Adrenal gland (tissue), 9 donors: ENCODE measurements at regions not wholly inside any gene's neighbourhood (a gene's known extent, or its start where the extent isn't known, plus 50 kb on each side); places are given as distances from the start of the nearest gene placed in this dataset.

Experiments
- DNase-seq, 7 donors: peaks; one replicate each; pipeline ENCODE4 v3.0.0-alpha.2; 2019 to 2020
- H3K27ac ChIP-seq, 5 donors: fragments of 200-600 bp; sonication (generic) in 4 of 5; 1 replicate in 3 of 5; 2 replicates in 2 of 5; pipeline versions ENCODE4 v1.5.1 to v1.8.0; 2016 to 2020; ENCODE audit warnings: mild to moderate bottlenecking in 1 of 5
- H3K27me3 ChIP-seq: fragments of 200-600 bp; 2 replicates; pipeline ENCODE4 v1.8.0; 2021
- H3K36me3 ChIP-seq, 2 donors: fragments of 200-600 bp; replicated peaks in 1 of 2; 1 replicate in 1 of 2; 2 replicates in 1 of 2; pipeline versions ENCODE4 v1.5.1 to v1.8.0; 2018 to 2022
- H3K4me1 ChIP-seq, 2 donors: fragments of 200-600 bp; replicated peaks in 1 of 2; 1 replicate in 1 of 2; 2 replicates in 1 of 2; pipeline versions ENCODE4 v1.5.1 to v1.8.0; 2018 to 2021
- H3K4me3 ChIP-seq, 4 donors: fragments of 200-600 bp; sonication (generic) in 3 of 4; one replicate each; pipeline ENCODE4 v1.5.1; 2016 to 2018
- H3K9me3 ChIP-seq, 3 donors: fragments of 200-600 bp; sonication (generic) in 1 of 3; replicated peaks in 1 of 3; 1 replicate in 2 of 3; 2 replicates in 1 of 3; pipeline versions ENCODE4 v1.5.1 to v1.8.0; 2016 to 2021
- POLR2A ChIP-seq, 2 donors: fragments of 450-650 bp; IDR thresholded peaks; one replicate each; pipeline ENCODE4 v1.6.1; 2017; ENCODE audit warnings: antibody characterized with exemption in 2 of 2, mild to moderate bottlenecking in 2 of 2, moderate library complexity in 1 of 2
- WGBS, 4 donors: extraction: QIAGEN DNeasy Blood & Tissue Kit in 2 of 4; methylation state at CpG; one replicate each; pipeline versions ENCODE4 v1.1.5 to v1.1.7; 2013 to 2017; 5-methylcytosine and 5-hydroxymethylcytosine counted together
- intact Hi-C, 2 donors: fragments of 100-400 bp; cut with DNase I; formaldehyde crosslinking; loops; one replicate each; pipeline versions ENCODE4 v1.14.1 to v1.15.0; 2022 to 2023
- TF ChIP-seq, protein P1 (sequence below), 6 experiments: fragments of 450-650 bp in 4 of 6; fragments of 200-600 bp in 2 of 6; sonication (generic) in 1 of 6; IDR thresholded peaks; 1 replicate in 5 of 6; 2 replicates in 1 of 6; pipeline versions ENCODE4 v1.5.1 to v1.8.0; 2016 to 2021; ENCODE audit warnings: antibody characterized with exemption in 6 of 6, mild to moderate bottlenecking in 2 of 6, moderate library complexity in 1 of 6
- donor health status: healthy with polysubstance abuse.
- donor health status: Bipolar disorder and iron deficiency.
- donor health status: DM: yes; HTN: yes; CAD: no.
- donor health status: DM: no; HTN: no; CAD: no.
- donor health status: DM: no; HTN: no; CAD: no.

DNA sequence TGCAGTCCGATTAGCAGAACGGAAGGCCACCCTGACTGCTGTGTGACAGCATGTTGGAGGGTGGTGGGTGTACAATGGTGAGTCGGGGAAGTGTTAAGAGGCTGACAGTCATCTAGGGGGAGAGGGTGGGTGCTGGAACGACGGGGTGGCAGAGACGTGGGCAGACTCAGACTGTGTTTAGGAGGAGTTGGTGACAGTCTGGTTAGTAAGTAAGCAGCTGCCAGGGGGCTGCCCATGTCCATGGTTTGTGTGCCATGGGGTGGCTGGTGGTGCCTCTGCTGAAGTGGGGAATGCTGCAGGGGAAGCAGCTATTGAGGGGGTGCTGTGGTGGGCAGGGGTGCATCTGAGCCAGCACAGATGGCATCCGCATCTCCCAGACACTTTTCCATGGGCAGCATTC lies 51.3 kb upstream of the BOD1 start:
- peak in 1 of 7 donors; percentile 45 for DNase-seq
- 81 to 94% (median 88%) methylated on average over 6 to 7 of the region's 7 CpGs for WGBS, 4 donors
- intact Hi-C loops = no loop called here
- Histone ChIP-seq H3K27me3 (no peaks in the 10 kb centered on the region), H3K4me1 (peaks cover 24 to 35% of the 10 kb centered on the region in 2 donors), H3K36me3 (no peaks in the 10 kb centered on the region), H3K9me3 (no peaks in the 10 kb centered on the region), H3K4me3 (no peak overlapping the region), H3K27ac (no peak overlapping the region)
- no peak for TF ChIP-seq POLR2A (IDR thresholded peaks at IDR 0.05)
- TF ChIP-seq, protein P1, sequence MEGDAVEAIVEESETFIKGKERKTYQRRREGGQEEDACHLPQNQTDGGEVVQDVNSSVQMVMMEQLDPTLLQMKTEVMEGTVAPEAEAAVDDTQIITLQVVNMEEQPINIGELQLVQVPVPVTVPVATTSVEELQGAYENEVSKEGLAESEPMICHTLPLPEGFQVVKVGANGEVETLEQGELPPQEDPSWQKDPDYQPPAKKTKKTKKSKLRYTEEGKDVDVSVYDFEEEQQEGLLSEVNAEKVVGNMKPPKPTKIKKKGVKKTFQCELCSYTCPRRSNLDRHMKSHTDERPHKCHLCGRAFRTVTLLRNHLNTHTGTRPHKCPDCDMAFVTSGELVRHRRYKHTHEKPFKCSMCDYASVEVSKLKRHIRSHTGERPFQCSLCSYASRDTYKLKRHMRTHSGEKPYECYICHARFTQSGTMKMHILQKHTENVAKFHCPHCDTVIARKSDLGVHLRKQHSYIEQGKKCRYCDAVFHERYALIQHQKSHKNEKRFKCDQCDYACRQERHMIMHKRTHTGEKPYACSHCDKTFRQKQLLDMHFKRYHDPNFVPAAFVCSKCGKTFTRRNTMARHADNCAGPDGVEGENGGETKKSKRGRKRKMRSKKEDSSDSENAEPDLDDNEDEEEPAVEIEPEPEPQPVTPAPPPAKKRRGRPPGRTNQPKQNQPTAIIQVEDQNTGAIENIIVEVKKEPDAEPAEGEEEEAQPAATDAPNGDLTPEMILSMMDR (IDR thresholded peaks at IDR 0.05) = no peak

DNA sequence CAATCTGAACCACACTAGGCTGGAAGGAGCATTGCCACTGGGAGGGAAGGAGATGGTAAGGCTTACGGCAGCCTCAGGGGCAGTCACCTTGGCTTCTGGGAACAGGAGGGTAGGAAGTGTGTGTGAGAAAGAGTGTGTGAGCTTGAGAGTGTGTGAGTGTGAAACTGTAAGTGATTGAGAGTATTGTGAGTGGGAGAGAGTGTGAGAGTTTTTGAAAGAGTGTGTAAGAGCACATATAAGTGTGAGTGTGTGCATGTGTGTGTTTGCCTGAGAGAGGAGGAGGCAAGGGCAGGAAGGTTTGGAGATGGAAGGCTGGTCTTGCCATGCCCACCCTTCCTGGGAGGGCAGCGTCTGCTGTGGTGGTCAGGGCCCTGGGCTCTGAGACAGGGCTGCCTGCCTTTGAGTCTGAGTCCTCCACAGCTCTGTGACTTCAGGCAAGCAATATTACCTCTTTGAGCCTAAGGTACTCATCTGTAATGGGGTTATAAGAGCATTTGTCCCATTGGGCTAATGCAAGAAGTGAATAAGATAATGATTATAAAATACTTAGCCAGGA lies 51.9 kb upstream of the BOD1 start:
- Histone ChIP-seq H3K27ac (no peak overlapping the region), H3K27me3 (no peaks in the 10 kb centered on the region), H3K36me3 (no peaks in the 10 kb centered on the region), H3K4me1 (peaks cover 30 to 41% of the 10 kb centered on the region in 2 donors), H3K4me3 (no peak overlapping the region), H3K9me3 (no peaks in the 10 kb centered on the region)
- intact Hi-C loops = no loop called here
- 95 to 97% (median 96%) methylated on average over 2 of the region's 2 CpGs for WGBS, 4 donors
- peak in 2 of 7 donors; percentile 1 to 21 for DNase-seq
- no peak for TF ChIP-seq POLR2A (IDR thresholded peaks at IDR 0.05)
- TF ChIP-seq, protein P1 (IDR thresholded peaks at IDR 0.05) = no peak

DNA sequence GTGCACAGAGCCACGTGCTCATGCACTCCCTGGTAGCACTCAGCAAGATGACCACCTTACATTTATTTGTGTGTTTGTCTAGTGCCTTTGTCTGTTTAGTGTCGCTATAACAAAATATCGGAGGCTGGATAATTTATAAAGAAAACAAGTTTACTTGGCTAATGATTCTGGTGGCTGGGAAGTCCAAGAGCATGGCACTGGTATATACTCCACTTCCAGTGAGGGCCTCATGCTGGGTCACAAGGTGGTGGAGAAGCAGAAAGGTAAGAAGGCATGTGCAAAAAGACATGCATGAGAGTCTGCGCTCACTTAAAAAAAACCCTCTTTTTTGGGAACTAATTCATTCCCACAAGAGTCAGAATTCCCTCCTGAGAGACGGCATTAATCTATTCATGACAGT lies 52.5 kb upstream of the BOD1 start:
- TF ChIP-seq, protein P1 (IDR thresholded peaks at IDR 0.05) = no peak
- TF ChIP-seq POLR2A (IDR thresholded peaks at IDR 0.05) = no peak
- peaks cover 36 to 47% of the 10 kb centered on the region in 2 donors for H3K4me1 ChIP-seq
- no peak overlapping the region for H3K27ac ChIP-seq
- intact Hi-C loops = no loop called here
- H3K9me3 ChIP-seq = no peaks in the 10 kb centered on the region
- DNase-seq = peak in 1 of 7 donors; percentile 43
- H3K36me3 ChIP-seq = no peaks in the 10 kb centered on the region
- 96 to 99% (median 98%) methylated on average over 5 of the region's 5 CpGs for WGBS, 4 donors
- H3K4me3 ChIP-seq = no peak overlapping the region
- no peaks in the 10 kb centered on the region for H3K27me3 ChIP-seq

DNA sequence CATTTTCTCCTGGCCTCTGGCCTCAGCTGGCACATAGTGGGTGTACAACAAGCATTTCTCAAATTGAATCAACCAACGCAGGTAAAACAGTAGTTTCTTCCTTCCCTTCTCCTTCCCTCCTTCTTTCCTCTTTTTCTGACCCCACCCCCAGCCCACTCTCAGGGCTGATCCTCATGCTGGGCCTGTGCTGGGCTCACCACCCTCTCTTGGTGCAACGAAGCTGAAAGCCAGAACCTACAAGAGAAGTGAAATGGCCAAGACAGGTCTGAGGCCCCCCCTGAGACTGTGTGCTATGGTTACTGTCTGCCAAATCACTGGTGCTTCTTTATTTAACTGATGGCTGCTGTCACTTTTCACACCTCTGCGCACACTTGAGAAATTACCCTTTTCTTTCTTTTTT lies 53.0 kb upstream of the BOD1 start:
- H3K9me3 ChIP-seq = no peaks in the 10 kb centered on the region
- no peak overlapping the region for H3K4me3 ChIP-seq
- no peaks in the 10 kb centered on the region for H3K36me3 ChIP-seq
- DNase-seq = peak in 2 of 7 donors; percentile 15 to 49
- no peaks in the 10 kb centered on the region for H3K27me3 ChIP-seq
- no peak for TF ChIP-seq POLR2A (IDR thresholded peaks at IDR 0.05)
- TF ChIP-seq, protein P1 (IDR thresholded peaks at IDR 0.05) = no peak
- peaks cover 39 to 46% of the 10 kb centered on the region in 2 donors for H3K4me1 ChIP-seq
- H3K27ac ChIP-seq = peak overlapping the region; percentile 58 to 93 (median 84)
- WGBS, 4 donors = 76 to 85% (median 79%) methylated on average over 3 of the region's 3 CpGs
- intact Hi-C loops = no loop called here
